ENCODE measurements at regions not wholly inside any gene's neighbourhood (a gene's known extent, or its start where the extent isn't known, plus 50 kb on each side); places are given as distances from the start of the nearest gene placed in this dataset.

DNA sequence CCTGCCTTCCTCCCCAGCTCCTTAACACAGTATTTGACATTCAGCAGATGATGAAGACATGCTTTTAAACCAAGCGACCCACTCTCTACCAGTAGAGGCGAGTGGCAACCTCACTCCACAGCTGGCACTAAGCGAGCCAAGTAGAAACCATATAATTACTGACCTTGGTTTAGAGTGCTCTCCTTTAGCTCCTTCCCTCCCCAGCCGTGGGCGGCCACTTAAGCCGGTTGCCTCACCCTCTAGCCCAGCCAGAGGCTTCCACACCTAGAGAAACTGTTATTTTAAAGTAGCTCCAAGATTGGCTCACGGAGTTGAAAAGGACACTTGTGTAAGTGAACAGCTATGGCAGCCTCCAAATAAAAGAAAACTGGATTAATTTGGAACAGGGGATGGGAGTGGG, 109.1 kb upstream of the CRHR1 start:
- H3K27me3 ChIP-seq = no peaks in the 10 kb centered on the region
- H3K36me3 ChIP-seq = no peaks in the 10 kb centered on the region
- peak; percentile 87 to 91 for DNase-seq
- TF ChIP-seq, protein P1, sequence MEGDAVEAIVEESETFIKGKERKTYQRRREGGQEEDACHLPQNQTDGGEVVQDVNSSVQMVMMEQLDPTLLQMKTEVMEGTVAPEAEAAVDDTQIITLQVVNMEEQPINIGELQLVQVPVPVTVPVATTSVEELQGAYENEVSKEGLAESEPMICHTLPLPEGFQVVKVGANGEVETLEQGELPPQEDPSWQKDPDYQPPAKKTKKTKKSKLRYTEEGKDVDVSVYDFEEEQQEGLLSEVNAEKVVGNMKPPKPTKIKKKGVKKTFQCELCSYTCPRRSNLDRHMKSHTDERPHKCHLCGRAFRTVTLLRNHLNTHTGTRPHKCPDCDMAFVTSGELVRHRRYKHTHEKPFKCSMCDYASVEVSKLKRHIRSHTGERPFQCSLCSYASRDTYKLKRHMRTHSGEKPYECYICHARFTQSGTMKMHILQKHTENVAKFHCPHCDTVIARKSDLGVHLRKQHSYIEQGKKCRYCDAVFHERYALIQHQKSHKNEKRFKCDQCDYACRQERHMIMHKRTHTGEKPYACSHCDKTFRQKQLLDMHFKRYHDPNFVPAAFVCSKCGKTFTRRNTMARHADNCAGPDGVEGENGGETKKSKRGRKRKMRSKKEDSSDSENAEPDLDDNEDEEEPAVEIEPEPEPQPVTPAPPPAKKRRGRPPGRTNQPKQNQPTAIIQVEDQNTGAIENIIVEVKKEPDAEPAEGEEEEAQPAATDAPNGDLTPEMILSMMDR (IDR thresholded peaks at IDR 0.05) = no peak
- no peak for TF ChIP-seq POLR2A (IDR thresholded peaks at IDR 0.05)
- peaks cover 0 to 10% of the 10 kb centered on the region in 2 donors for H3K4me1 ChIP-seq
- H3K9me3 ChIP-seq = no peaks in the 10 kb centered on the region
- H3K27ac ChIP-seq = peak overlapping the region in 1 of 3 donors; percentile 60
- intact Hi-C loops (cut with DNase I) = no loop called here
- 23 to 33% methylated on average over 7 of the region's 7 CpGs for WGBS, 2 donors
- no peak overlapping the region for H3K4me3 ChIP-seq (replicated peaks in 1 of 3)

DNA sequence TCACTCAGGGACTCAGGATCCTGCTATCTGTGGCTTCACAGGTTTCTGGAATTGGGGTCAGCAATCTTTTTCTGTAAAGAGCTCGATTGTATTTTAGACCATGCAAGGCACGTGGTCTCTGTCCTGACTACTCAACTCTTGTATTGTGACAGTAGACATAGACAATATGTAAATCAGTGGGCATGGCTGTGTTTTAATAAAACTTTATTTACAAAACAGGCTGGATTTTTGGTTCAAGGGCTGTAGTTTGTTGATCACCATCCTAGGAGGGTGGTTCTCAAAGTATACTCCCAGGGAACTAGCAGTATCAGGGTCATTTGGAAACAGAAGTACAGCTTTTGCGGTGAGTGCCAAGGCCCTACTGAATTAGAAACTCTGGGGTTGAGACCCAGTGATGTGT, 108.2 kb upstream of the CRHR1 start:
- Histone ChIP-seq H3K36me3 (no peaks in the 10 kb centered on the region), H3K9me3 (no peaks in the 10 kb centered on the region), H3K4me1 (peaks cover 0 to 10% of the 10 kb centered on the region in 2 donors), H3K27me3 (no peaks in the 10 kb centered on the region), H3K27ac (no peak overlapping the region), H3K4me3 (replicated peaks in 1 of 3) (no peak overlapping the region)
- TF ChIP-seq, protein P1 (IDR thresholded peaks at IDR 0.05) = no peak
- TF ChIP-seq POLR2A (IDR thresholded peaks at IDR 0.05) = no peak
- DNase-seq = no peak
- 91 to 95% methylated on average over 3 of the region's 3 CpGs for WGBS, 2 donors
- intact Hi-C loops (cut with DNase I) = no loop called here

DNA sequence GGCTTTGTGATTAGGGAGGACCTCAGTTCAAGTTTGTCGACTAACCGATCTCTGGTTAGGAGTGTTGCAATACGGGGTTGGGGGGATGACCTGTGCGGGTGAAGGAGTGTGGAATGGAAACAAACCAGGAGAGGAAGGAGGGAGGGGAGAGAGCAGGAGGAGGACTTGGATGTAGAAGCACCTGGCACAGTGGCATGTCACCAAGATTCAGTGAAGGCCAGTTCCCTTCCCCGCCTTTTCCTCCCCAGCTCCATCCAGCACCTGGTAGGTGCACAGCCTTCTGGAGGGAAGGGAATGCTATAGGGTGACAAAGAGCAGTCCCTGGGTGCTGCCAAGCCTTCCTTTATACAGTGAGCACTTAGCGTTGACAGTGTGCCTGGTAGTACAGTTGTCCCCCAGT, 107.4 kb upstream of the CRHR1 start:
- H3K27me3 ChIP-seq = no peaks in the 10 kb centered on the region

DNA sequence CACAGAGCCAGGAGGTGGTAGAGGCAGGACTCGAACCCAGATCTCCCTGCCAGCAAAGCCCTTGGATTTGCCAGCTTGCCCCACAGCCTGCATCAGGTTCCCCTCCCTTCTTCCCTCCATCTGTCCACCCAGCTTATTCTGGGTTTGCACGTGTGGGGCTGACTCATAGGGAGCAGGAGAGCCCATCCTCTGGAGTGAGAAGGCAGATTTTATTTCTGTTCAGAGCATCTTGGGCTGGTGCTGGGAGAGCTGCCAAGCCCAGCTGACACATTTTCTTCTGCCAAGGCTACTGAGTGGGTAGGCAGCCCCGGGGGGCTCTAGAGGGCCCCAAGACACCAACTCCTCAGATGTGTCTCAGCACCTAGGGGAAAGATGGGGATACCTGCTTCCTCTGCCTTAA, 106.3 kb upstream of the CRHR1 start:
- Histone ChIP-seq H3K4me1 (peaks cover 0 to 10% of the 10 kb centered on the region in 2 donors), H3K36me3 (no peaks in the 10 kb centered on the region), H3K27ac (no peak overlapping the region), H3K27me3 (no peaks in the 10 kb centered on the region), H3K4me3 (replicated peaks in 1 of 3) (no peak overlapping the region), H3K9me3 (no peaks in the 10 kb centered on the region)
- no peak for DNase-seq
- TF ChIP-seq, protein P1 (IDR thresholded peaks at IDR 0.05) = no peak
- no peak for TF ChIP-seq POLR2A (IDR thresholded peaks at IDR 0.05)
- intact Hi-C loops (cut with DNase I) = no loop called here
- 54 to 60% methylated on average over 3 of the region's 3 CpGs for whole genome bisulfite sequencing, 2 donors

More for the DNA sequence above, 107.4 kb upstream of the CRHR1 start:
- no peak overlapping the region for H3K4me3 ChIP-seq (replicated peaks in 1 of 3)
- TF ChIP-seq, protein P1 (IDR thresholded peaks at IDR 0.05) = no peak
- no peak for TF ChIP-seq POLR2A (IDR thresholded peaks at IDR 0.05)
- no peak overlapping the region for H3K27ac ChIP-seq
- H3K4me1 ChIP-seq = peaks cover 0 to 10% of the 10 kb centered on the region in 2 donors
- no peak for DNase-seq
- intact Hi-C loops (cut with DNase I) = no loop called here
- 75 to 81% methylated on average over 6 of the region's 6 CpGs for WGBS, 2 donors
- H3K9me3 ChIP-seq = no peaks in the 10 kb centered on the region
- no peaks in the 10 kb centered on the region for H3K36me3 ChIP-seq

DNA sequence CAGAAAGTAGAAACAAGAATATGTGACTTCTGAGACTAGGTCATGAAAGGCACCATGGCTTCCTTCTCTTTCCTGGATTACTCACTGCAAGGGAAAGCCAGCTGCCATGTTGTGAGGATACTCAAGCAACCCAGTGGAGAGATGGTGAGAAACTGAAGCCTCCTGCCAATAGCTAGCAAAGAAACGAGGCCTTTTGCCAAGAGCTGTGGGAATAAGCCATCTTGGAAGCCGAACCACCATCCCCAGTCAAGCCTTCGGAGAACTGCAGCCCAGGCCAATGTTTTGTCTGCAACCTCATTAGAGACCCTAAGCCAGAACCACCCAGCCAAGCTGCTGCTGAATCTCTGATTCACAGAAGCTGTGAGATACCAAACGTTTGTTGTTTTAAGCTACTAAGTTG, 104.7 kb upstream of the CRHR1 start:
- no peaks in the 10 kb centered on the region for H3K9me3 ChIP-seq
- H3K36me3 ChIP-seq = no peaks in the 10 kb centered on the region
- H3K4me1 ChIP-seq = peaks cover 0 to 10% of the 10 kb centered on the region in 2 donors
- no peak for TF ChIP-seq POLR2A (IDR thresholded peaks at IDR 0.05)
- TF ChIP-seq, protein P1 (IDR thresholded peaks at IDR 0.05) = no peak
- WGBS, 2 donors = 81 to 87% methylated on average over 4 of the region's 4 CpGs
- H3K27me3 ChIP-seq = no peaks in the 10 kb centered on the region
- H3K4me3 ChIP-seq (replicated peaks in 1 of 3) = no peak overlapping the region
- H3K27ac ChIP-seq = no peak overlapping the region
- no peak for DNase-seq
- intact Hi-C loops (cut with DNase I) = no loop called here

All from thyroid gland (tissue), 4 donors.